ENCODE measurements at regions not wholly inside any gene's neighbourhood (a gene's known extent, or its start where the extent isn't known, plus 50 kb on each side); places are given as distances from the start of the nearest gene placed in this dataset.

- Histone ChIP-seq H3K4me1 (ENCODE audit: control extremely low read depth in 1 of 4, control insufficient read depth in 4 of 4, insufficient read depth in 4 of 4, low read length in 3 of 4) (peaks cover 0 to 11% (median 1%) of the 10 kb centered on the region in 4 experiments), H3K4me3 (ENCODE audit: control insufficient read depth in 1 of 7, extremely low read depth in 1 of 7, insufficient read depth in 4 of 7, low read depth in 2 of 7, low read length in 6 of 7) (no peak overlapping the region), H3K9me3 (ENCODE audit: control extremely low read depth in 1 of 5, control insufficient read depth in 4 of 5, insufficient read depth in 2 of 5, low read depth in 1 of 5, low read length in 4 of 5) (peaks cover 0 to 2% (median 0%) of the 10 kb centered on the region in 5 experiments), H3K36me3 (ENCODE audit: control insufficient read depth in 4 of 4, insufficient read depth in 4 of 4, low read length in 3 of 4) (no peaks in the 10 kb centered on the region), H3K27ac (ENCODE audit: insufficient read depth in 1 of 2, low read depth in 1 of 2, low read length in 2 of 2, poor library complexity in 1 of 2, severe bottlenecking in 2 of 2) (no peak overlapping the region), H3K27me3 (replicated peaks in 2 of 5; ENCODE audit: control insufficient read depth in 4 of 5, insufficient read depth in 5 of 5, low read length in 4 of 5) (no peaks in the 10 kb centered on the region)
- ChIA-PET CTCF (no interaction called here), POLR2A (no interaction called here)
- DNase-seq: no peak
- 100% methylated on average over 1 of the region's 3 CpGs for WGBS (ENCODE audit: insufficient coverage)
These were observed 97.8 kb downstream of the AQP9 start for GRCh38 chr15:58235961-58236360.

DNA sequence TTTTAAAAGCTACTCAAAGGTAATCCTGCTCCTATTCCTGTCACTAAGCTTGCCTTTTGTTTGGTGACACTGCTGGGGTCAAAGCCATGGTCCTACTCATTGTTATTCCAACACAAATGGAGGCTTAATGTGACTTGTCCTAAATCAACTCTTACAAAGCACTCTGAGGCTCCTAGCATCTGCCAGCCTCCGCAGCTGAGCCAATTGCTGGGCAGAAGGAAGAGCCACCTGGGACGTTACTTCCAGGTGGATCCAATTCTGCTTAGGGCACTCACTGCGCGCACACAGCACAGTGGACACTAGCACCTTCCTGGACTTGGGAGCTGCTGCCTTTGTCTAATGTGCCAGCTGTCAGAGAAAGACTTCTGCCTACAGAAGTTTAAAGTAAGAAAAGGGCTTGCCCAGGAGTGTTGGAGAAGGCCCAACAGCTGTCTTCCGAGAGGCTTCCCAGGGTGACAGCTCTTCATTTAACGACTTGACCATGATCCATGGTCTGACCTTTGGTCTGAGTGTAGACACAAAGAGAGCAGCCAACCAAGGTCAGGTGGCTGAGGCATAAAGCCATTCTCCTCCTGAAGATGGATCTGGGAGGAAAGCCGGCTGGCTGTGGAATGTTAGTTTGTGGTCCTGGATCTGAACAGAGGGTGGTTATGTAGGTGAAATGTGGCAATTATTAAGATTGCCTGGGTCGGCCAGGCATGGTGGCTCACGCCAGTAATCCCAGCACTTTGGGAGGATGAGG, 102.2 kb downstream of the AQP9 start:
- DNase-seq: no peak
- Histone ChIP-seq H3K4me3 (ENCODE audit: control insufficient read depth in 1 of 7, extremely low read depth in 1 of 7, insufficient read depth in 4 of 7, low read depth in 2 of 7, low read length in 6 of 7) (no peak overlapping the region), H3K27ac (ENCODE audit: insufficient read depth in 1 of 2, low read depth in 1 of 2, low read length in 2 of 2, poor library complexity in 1 of 2, severe bottlenecking in 2 of 2) (no peak overlapping the region), H3K9me3 (ENCODE audit: control extremely low read depth in 1 of 5, control insufficient read depth in 4 of 5, insufficient read depth in 2 of 5, low read depth in 1 of 5, low read length in 4 of 5) (peaks cover 0 to 2% (median 0%) of the 10 kb centered on the region in 5 experiments), H3K4me1 (ENCODE audit: control extremely low read depth in 1 of 4, control insufficient read depth in 4 of 4, insufficient read depth in 4 of 4, low read length in 3 of 4) (no peaks in the 10 kb centered on the region), H3K27me3 (replicated peaks in 2 of 5; ENCODE audit: control insufficient read depth in 4 of 5, insufficient read depth in 5 of 5, low read length in 4 of 5) (no peaks in the 10 kb centered on the region), H3K36me3 (ENCODE audit: control insufficient read depth in 4 of 4, insufficient read depth in 4 of 4, low read length in 3 of 4) (no peaks in the 10 kb centered on the region)
- ChIA-PET CTCF (interaction anchor here (1.0 to 1.1 kb wide), 2 partner anchors 14 to 487 kb away, joined by 3 read pairs; no protein-coding TSS in a partner anchor), POLR2A (no interaction called here)
- 95% methylated on average over 6 of the region's 9 CpGs for WGBS (ENCODE audit: insufficient coverage)

GRCh38 chr15:58241872-58242271, 103.7 kb downstream of the AQP9 start:
- WGBS (ENCODE audit: insufficient coverage): 92% methylated on average over 5 of the region's 7 CpGs
- Histone ChIP-seq H3K4me1 (ENCODE audit: control extremely low read depth in 1 of 4, control insufficient read depth in 4 of 4, insufficient read depth in 4 of 4, low read length in 3 of 4) (peaks cover 0 to 10% (median 0%) of the 10 kb centered on the region in 4 experiments), H3K9me3 (ENCODE audit: control extremely low read depth in 1 of 5, control insufficient read depth in 4 of 5, insufficient read depth in 2 of 5, low read depth in 1 of 5, low read length in 4 of 5) (peaks cover 0 to 2% (median 0%) of the 10 kb centered on the region in 5 experiments), H3K27ac (ENCODE audit: insufficient read depth in 1 of 2, low read depth in 1 of 2, low read length in 2 of 2, poor library complexity in 1 of 2, severe bottlenecking in 2 of 2) (no peak overlapping the region), H3K4me3 (ENCODE audit: control insufficient read depth in 1 of 7, extremely low read depth in 1 of 7, insufficient read depth in 4 of 7, low read depth in 2 of 7, low read length in 6 of 7) (no peak overlapping the region), H3K36me3 (ENCODE audit: control insufficient read depth in 4 of 4, insufficient read depth in 4 of 4, low read length in 3 of 4) (no peaks in the 10 kb centered on the region), H3K27me3 (replicated peaks in 2 of 5; ENCODE audit: control insufficient read depth in 4 of 5, insufficient read depth in 5 of 5, low read length in 4 of 5) (no peaks in the 10 kb centered on the region)
- no peak for DNase-seq
- CTCF ChIA-PET: interaction anchor here (1.6 kb wide), 1 partner anchor 28 kb away, joined by 4 read pairs; no protein-coding TSS in a partner anchor
- POLR2A ChIA-PET: no interaction called here

GRCh38 chr15:58243070-58243469, 104.9 kb downstream of the AQP9 start:
- POLR2A ChIA-PET: no interaction called here
- Histone ChIP-seq H3K4me1 (ENCODE audit: control extremely low read depth in 1 of 4, control insufficient read depth in 4 of 4, insufficient read depth in 4 of 4, low read length in 3 of 4) (peaks cover 0 to 21% (median 0%) of the 10 kb centered on the region in 4 experiments), H3K36me3 (ENCODE audit: control insufficient read depth in 4 of 4, insufficient read depth in 4 of 4, low read length in 3 of 4) (no peaks in the 10 kb centered on the region), H3K27me3 (replicated peaks in 2 of 5; ENCODE audit: control insufficient read depth in 4 of 5, insufficient read depth in 5 of 5, low read length in 4 of 5) (no peaks in the 10 kb centered on the region), H3K27ac (ENCODE audit: insufficient read depth in 1 of 2, low read depth in 1 of 2, low read length in 2 of 2, poor library complexity in 1 of 2, severe bottlenecking in 2 of 2) (no peak overlapping the region), H3K9me3 (ENCODE audit: control extremely low read depth in 1 of 5, control insufficient read depth in 4 of 5, insufficient read depth in 2 of 5, low read depth in 1 of 5, low read length in 4 of 5) (no peaks in the 10 kb centered on the region), H3K4me3 (ENCODE audit: control insufficient read depth in 1 of 7, extremely low read depth in 1 of 7, insufficient read depth in 4 of 7, low read depth in 2 of 7, low read length in 6 of 7) (no peak overlapping the region)
- peak in 1 of 3 donors; percentile 16 for DNase-seq
- 71% methylated on average over 4 of the region's 7 CpGs for WGBS (ENCODE audit: insufficient coverage)
- CTCF ChIA-PET: no interaction called here

GRCh38 chr15:58244536-58244935, 106.4 kb downstream of the AQP9 start:
- H3K4me3 ChIP-seq (ENCODE audit: control insufficient read depth in 1 of 7, extremely low read depth in 1 of 7, insufficient read depth in 4 of 7, low read depth in 2 of 7, low read length in 6 of 7): no peak overlapping the region
- H3K4me1 ChIP-seq (ENCODE audit: control extremely low read depth in 1 of 4, control insufficient read depth in 4 of 4, insufficient read depth in 4 of 4, low read length in 3 of 4): peaks cover 0 to 31% (median 0%) of the 10 kb centered on the region in 4 experiments
- ChIA-PET CTCF (no interaction called here), POLR2A (no interaction called here)
- H3K9me3 ChIP-seq (ENCODE audit: control extremely low read depth in 1 of 5, control insufficient read depth in 4 of 5, insufficient read depth in 2 of 5, low read depth in 1 of 5, low read length in 4 of 5): no peaks in the 10 kb centered on the region
- DNase-seq: no peak
- no peak overlapping the region for H3K27ac ChIP-seq (ENCODE audit: insufficient read depth in 1 of 2, low read depth in 1 of 2, low read length in 2 of 2, poor library complexity in 1 of 2, severe bottlenecking in 2 of 2)
- no peaks in the 10 kb centered on the region for H3K36me3 ChIP-seq (ENCODE audit: control insufficient read depth in 4 of 4, insufficient read depth in 4 of 4, low read length in 3 of 4)
- H3K27me3 ChIP-seq (replicated peaks in 2 of 5; ENCODE audit: control insufficient read depth in 4 of 5, insufficient read depth in 5 of 5, low read length in 4 of 5): no peaks in the 10 kb centered on the region
- 99% methylated on average over 6 of the region's 7 CpGs for WGBS (ENCODE audit: insufficient coverage)

GRCh38 chr15:58246041-58246440, 107.9 kb downstream of the AQP9 start:
- H3K36me3 ChIP-seq (ENCODE audit: control insufficient read depth in 4 of 4, insufficient read depth in 4 of 4, low read length in 3 of 4): no peaks in the 10 kb centered on the region
- no peaks in the 10 kb centered on the region for H3K27me3 ChIP-seq (replicated peaks in 2 of 5; ENCODE audit: control insufficient read depth in 4 of 5, insufficient read depth in 5 of 5, low read length in 4 of 5)
- ChIA-PET CTCF (no interaction called here), POLR2A (no interaction called here)
- WGBS (ENCODE audit: insufficient coverage): 62% methylated on average over 3 of the region's 3 CpGs
- H3K4me3 ChIP-seq (ENCODE audit: control insufficient read depth in 1 of 7, extremely low read depth in 1 of 7, insufficient read depth in 4 of 7, low read depth in 2 of 7, low read length in 6 of 7): no peak overlapping the region
- DNase-seq: no peak
- H3K27ac ChIP-seq (ENCODE audit: insufficient read depth in 1 of 2, low read depth in 1 of 2, low read length in 2 of 2, poor library complexity in 1 of 2, severe bottlenecking in 2 of 2): no peak overlapping the region
- peaks cover 0 to 37% (median 1%) of the 10 kb centered on the region in 4 experiments for H3K4me1 ChIP-seq (ENCODE audit: control extremely low read depth in 1 of 4, control insufficient read depth in 4 of 4, insufficient read depth in 4 of 4, low read length in 3 of 4)
- H3K9me3 ChIP-seq (ENCODE audit: control extremely low read depth in 1 of 5, control insufficient read depth in 4 of 5, insufficient read depth in 2 of 5, low read depth in 1 of 5, low read length in 4 of 5): peaks cover 0 to 3% (median 0%) of the 10 kb centered on the region in 5 experiments

Data from common myeloid progenitor, CD34-positive (primary cell).